ENCODE measurements at regions not wholly inside any gene's neighbourhood (a gene's known extent, or its start where the extent isn't known, plus 50 kb on each side); places are given as distances from the start of the nearest gene placed in this dataset.

DNA sequence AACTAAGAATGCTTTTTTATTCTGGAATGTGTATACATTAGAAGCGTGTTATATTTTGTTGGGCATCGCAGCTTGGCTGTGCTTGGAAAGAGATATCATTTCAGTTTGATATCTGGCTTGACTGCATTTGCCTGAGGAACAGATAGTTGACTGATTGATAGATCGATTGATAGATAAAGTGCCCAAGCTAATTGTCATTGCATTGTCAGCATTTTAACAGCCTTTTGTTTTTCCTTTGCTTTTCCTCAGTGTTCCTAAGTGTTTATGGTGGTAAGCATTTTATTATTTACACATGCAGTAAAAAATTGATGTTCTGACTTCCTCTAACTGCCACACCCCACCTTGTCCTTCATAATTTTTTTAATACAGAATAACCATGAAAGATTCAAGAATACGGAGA lies 180.9 kb upstream of the GRIK2 start:
- no peak for DNase-seq (ENCODE audit: low read depth in 2 of 2)

- DNase-seq (ENCODE audit: low read depth in 2 of 2): no peak
Measured at GRCh38 chr6:101222007-101222406, 171.5 kb upstream of the GRIK2 start.

GRCh38 chr6:101224751-101225150 lies 168.8 kb upstream of the GRIK2 start:
- no peak for DNase-seq (ENCODE audit: low read depth in 2 of 2)

- DNase-seq (ENCODE audit: low read depth in 2 of 2): peak in 1 of 2 experiments; percentile 1
Measured at GRCh38 chr6:101226677-101227135, 166.8 kb upstream of the GRIK2 start.

DNA sequence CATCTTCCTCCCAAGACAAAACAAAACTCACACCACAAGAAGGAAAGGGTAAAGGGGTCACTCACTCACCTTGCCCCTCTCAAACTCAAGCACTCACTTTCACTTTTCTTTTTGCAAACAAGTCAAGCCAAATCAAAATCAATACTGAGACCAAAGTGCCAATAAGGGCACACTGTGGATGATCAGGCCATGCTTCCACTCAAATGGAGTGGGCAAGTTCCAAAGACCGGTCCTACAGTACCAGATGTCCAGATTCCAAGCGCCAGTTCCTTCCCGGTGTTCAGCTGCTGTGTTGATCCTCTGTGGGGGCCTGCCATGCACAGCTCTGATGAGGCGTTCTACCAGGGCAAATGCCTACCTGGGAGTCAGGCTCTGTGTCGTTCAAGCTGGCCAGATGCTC lies 162.6 kb upstream of the GRIK2 start:
- no peak for DNase-seq (ENCODE audit: low read depth in 2 of 2)

- no peak for DNase-seq (ENCODE audit: low read depth in 2 of 2)
Measured at GRCh38 chr6:101231606-101232235, 161.8 kb upstream of the GRIK2 start.

DNA sequence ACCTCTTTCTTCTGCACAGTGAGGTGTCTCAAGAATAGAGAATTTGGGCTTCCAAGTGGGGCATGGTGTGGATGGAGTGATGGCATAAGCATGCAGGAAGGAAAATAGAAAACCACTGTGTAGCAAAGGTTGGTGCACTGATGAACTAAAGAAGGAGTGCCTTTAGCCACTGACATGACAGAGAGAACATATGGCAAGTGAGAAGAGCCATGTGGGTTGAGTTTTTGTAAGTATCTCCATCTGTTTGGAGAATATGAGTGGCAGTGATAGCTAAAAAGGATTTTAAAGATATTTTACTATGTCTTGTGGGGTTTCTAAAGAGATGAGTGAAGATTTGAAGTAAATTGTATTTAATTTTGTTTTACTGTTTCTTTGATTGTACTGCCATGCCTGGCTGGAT lies 160.5 kb upstream of the GRIK2 start:
- DNase-seq (ENCODE audit: low read depth in 2 of 2): no peak

GRCh38 chr6:101236709-101237108 lies 156.8 kb upstream of the GRIK2 start:
- no peak for DNase-seq (ENCODE audit: low read depth in 2 of 2)

GRCh38 chr6:101241442-101241841 lies 152.1 kb upstream of the GRIK2 start:
- DNase-seq (ENCODE audit: low read depth in 2 of 2): no peak

DNA sequence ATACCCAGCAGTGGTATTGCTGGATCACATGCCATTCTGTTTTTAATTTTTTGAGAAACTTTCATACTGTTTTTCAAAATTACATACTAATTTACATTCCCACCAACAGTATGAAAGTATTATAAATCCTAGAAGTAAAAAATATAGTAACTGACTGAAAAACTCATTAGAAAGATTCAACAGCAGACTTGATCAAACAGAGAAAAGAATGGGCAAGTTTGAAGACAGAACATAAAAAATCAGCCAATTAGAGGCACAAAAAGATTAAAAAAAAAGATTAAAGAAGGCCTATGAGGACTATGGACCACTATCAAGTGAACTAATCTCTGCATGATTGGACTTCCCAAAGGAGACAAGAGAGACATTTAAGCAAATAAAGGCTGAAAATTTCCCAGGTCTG lies 144.0 kb upstream of the GRIK2 start:
- DNase-seq (ENCODE audit: low read depth in 2 of 2): no peak

DNA sequence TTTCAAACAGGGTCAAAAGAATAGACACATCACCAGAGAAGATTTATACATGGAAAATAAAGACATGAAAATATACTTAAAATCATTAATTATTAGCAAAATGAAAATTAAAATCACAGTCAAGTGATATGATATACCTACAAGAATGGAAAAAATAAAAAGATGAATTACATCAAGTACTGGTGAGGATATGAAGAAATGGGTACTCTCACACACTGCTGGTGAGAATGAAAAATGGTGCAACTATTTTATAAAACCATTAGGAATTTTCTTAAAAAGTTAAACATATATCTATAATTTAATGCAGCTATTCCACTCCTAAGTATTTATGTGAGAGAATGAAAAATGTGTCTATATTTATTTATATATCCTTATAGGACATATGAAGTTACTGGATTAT lies 136.3 kb upstream of the GRIK2 start:
- no peak for DNase-seq (ENCODE audit: low read depth in 2 of 2)

GRCh38 chr6:101259505-101259904 lies 134.0 kb upstream of the GRIK2 start:
- no peak for DNase-seq (ENCODE audit: low read depth in 2 of 2)

- no peak for DNase-seq (ENCODE audit: low read depth in 2 of 2)
Measured at GRCh38 chr6:101263596-101263995, 129.9 kb upstream of the GRIK2 start.

GRCh38 chr6:101266063-101266462 lies 127.4 kb upstream of the GRIK2 start:
- DNase-seq (ENCODE audit: low read depth in 2 of 2): no peak

DNA sequence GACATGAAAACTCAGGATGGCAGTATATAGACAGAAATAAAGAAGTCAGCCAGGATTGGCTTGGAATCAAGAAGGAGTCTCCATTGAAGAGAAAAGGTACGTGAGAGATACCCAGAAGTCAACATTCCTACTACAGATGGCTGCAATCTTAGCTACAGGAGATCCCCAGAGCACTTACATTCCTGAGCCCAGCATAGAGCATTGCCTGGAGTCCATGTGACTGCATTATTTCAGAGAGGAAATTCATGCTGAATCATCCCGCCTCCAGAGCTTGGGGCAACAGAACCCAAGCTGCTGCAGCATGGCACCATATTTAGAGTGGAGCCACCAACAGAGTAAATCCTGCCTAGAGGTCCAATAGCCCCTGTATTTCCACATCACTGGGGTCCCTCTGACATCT lies 125.0 kb upstream of the GRIK2 start:
- DNase-seq (ENCODE audit: low read depth in 2 of 2): no peak

DNA sequence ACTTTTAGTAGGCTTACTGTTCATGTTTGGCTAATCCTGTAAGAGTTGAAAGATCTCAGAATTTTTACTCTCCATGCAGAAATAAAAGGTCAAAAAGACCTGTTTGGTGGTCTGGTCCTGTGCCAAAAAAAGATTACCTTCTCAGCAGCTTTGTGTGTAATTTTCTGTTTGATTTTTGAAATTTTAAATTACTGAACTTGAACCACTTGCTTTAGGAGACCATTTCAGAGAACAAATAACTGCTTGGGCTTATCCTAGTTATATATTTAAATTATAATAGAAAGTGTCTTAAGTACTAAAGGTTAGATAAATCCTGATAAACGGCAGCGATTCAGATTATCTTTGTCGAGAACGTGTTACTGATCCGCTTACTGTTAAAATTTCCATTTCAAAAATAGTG lies 118.3 kb upstream of the GRIK2 start:
- no peak for DNase-seq (ENCODE audit: low read depth in 2 of 2)

DNA sequence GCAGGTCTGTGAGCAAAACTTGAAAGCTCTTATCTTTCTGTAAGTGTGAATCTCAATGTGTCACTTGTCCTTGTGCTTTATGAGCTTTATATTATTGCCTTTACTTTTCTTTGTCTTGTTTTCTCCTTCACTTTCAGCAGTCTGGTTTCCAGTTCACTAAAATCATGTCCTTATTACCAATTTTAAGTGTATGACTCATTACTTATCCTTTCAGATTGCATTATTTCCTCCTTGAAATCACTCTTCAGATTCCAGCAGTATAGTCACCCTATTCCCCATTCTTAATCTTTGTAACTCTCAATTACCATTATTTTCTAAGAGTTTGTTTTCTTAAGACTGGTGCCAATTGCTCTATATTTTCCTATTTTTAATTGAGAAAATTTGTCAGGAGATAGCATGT lies 117.4 kb upstream of the GRIK2 start:
- no peak for DNase-seq (ENCODE audit: low read depth in 2 of 2)

DNA sequence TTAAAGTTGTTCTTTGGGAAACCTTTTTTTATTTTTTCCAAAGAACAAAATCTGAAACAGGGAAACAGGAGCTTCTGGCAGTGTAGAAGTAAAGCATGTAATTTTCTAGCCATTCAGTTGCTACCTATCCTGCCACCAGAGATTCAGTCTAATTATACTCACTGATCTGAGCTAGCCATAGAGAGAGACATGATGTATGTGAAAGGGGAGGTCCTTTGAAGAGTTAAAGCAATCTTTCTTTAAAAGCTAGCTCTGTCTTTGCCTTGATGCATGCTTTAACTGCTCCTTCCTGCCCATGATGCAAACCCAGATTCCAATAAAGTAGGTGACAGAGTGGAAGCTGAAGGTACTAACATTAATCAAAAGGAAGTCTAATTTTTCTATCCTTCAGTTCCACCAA lies 114.1 kb upstream of the GRIK2 start:
- no peak for DNase-seq (ENCODE audit: low read depth in 2 of 2)

DNA sequence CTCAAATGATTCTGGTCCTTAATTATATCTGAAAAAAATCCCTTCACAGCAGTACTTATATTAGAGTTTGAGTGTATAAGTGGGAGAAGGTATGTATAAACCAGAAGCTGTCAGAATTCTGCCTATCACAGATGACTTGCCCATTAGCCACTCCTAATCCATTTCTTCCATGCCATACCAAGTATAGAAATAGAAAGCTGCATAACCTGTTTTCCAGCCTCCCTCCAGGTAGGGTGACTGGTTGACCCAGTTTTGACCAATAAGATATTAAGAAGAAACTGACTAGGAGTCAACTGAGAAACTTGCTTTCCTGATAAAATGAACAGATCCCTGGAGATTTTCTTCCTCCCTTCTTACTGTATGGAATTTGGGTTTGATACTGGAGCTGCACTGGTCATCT lies 112.2 kb upstream of the GRIK2 start:
- no peak for DNase-seq (ENCODE audit: low read depth in 2 of 2)

DNA sequence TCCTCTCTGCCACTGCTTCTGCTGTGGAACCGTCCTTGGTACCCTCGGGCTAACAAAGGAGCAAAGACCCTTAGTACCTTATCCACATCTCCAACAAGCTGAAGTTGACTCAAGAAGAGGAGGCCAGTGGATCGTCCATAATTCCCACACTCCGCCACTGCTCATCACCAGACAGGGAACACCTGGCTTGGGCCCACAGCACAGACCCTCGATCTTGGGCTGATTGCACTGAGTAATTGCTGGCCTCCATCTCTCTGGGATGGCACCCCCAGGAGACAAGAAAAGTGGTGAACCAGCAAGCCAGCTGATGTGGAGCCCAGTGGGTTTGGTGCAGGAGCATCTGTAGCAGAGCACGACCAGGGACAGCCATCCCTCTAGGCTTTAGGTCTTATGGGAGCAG lies 109.4 kb upstream of the GRIK2 start:
- DNase-seq (ENCODE audit: low read depth in 2 of 2): no peak

- no peak for DNase-seq (ENCODE audit: low read depth in 2 of 2)
Measured at GRCh38 chr6:101286146-101286545, 107.4 kb upstream of the GRIK2 start.

DNA sequence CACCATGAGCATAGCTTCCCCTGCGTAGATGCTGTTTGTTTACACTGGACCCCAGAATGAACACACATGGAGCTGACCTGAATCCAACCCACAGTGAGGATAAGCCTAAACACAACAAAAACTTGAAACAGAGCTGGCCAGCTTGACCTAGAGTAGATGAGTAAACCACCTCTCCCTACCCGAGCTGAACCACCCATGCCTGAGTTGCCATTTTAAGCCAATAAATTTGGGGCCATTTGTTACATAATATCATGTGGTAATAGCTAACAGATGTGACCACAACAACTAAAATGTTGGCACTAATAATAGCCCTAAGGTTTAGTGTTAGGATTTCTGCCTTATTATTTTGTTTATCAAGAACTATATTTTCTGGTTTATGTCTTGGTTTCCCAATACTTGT lies 103.2 kb upstream of the GRIK2 start:
- DNase-seq (ENCODE audit: low read depth in 2 of 2): no peak

DNA sequence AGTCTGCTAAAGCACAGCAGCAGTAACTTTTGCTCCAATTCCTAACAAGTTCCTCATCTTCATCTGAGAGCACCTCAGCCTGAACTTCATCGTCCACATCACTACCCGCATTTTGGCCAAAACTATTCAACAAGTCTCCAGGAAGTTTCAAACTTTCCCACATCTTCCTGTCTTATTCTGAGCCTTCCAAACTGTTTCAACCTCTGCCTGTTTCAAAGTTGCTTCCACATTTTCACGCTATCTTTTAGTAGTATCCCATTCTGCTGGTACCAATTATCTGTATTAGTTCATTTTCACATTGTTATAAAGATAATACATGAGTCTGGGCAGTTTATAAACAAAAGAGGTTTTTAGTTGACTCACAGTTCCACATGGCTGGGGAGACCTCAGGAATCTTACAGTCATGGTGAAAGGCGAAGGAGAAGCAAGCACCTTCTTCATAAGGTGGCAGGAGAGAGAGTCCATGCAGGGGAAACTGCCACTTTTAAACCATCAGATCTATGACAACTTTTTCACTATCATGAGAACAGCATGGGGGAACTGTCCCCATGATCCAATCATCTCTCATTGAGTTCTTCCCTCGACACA lies 99.4 kb upstream of the GRIK2 start:
- no peak for DNase-seq (ENCODE audit: low read depth in 2 of 2)

- no peak for DNase-seq (ENCODE audit: low read depth in 2 of 2)
Measured at GRCh38 chr6:101294676-101295075, 98.8 kb upstream of the GRIK2 start.
